ENCODE measurements at regions not wholly inside any gene's neighbourhood (a gene's known extent, or its start where the extent isn't known, plus 50 kb on each side); places are given as distances from the start of the nearest gene placed in this dataset.
A peak's percentile ranks its signal among the peaks of the same experiment; 100 is the strongest.

- H3K4me3 Mint-ChIP-seq, result no peak overlapping the region
- H3K27me3 Mint-ChIP-seq, result peaks cover 6 to 10% of the 10 kb centered on the region in 2 donors
- ATAC-seq (replicated peaks) (no peak), DNase-seq (no peak)
- H3K36me3 Mint-ChIP-seq (ENCODE audit: insufficient read depth), result no peaks in the 10 kb centered on the region
- no peak overlapping the region for H3K27ac Mint-ChIP-seq
- no peaks in the 10 kb centered on the region for H3K9me3 Mint-ChIP-seq
- peaks cover 11 to 28% of the 10 kb centered on the region in 2 donors for H3K4me1 Mint-ChIP-seq (ENCODE audit: low read depth in 2 of 2)
These were observed 153.8 kb downstream of the CEBPB start for GRCh38 chr20:50344232-50345071.

GRCh38 chr20:50345712-50346373, 155.2 kb downstream of the CEBPB start:
- peaks cover 0 to 19% of the 10 kb centered on the region in 2 donors for H3K4me1 Mint-ChIP-seq (ENCODE audit: low read depth in 2 of 2)
- H3K27ac Mint-ChIP-seq, result no peak overlapping the region
- no peaks in the 10 kb centered on the region for H3K36me3 Mint-ChIP-seq (ENCODE audit: insufficient read depth)
- H3K9me3 Mint-ChIP-seq, result no peaks in the 10 kb centered on the region
- H3K27me3 Mint-ChIP-seq, result peaks cover 6 to 10% of the 10 kb centered on the region in 2 donors
- DNase-seq, result no peak
- no peak overlapping the region for H3K4me3 Mint-ChIP-seq
- ATAC-seq (replicated peaks), result no peak

- H3K4me1 Mint-ChIP-seq (ENCODE audit: low read depth in 2 of 2), result peaks cover 0 to 19% of the 10 kb centered on the region in 2 donors
- H3K4me3 Mint-ChIP-seq, result peak overlapping the region in 1 of 2 donors; percentile 10
- H3K36me3 Mint-ChIP-seq (ENCODE audit: insufficient read depth), result no peaks in the 10 kb centered on the region
- no peak overlapping the region for H3K27ac Mint-ChIP-seq
- no peaks in the 10 kb centered on the region for H3K9me3 Mint-ChIP-seq
- DNase-seq, result no peak
- peaks cover 6 to 10% of the 10 kb centered on the region in 2 donors for H3K27me3 Mint-ChIP-seq
- no peak for ATAC-seq (replicated peaks)
These were observed 156.0 kb downstream of the CEBPB start for GRCh38 chr20:50346374-50347283.

GRCh38 chr20:50347284-50348063, 156.8 kb downstream of the CEBPB start:
- H3K27ac Mint-ChIP-seq, result no peak overlapping the region
- DNase-seq (no peak), ATAC-seq (replicated peaks) (no peak)
- no peaks in the 10 kb centered on the region for H3K9me3 Mint-ChIP-seq
- H3K36me3 Mint-ChIP-seq (ENCODE audit: insufficient read depth), result no peaks in the 10 kb centered on the region
- H3K4me3 Mint-ChIP-seq, result no peak overlapping the region
- peaks cover 0 to 19% of the 10 kb centered on the region in 2 donors for H3K4me1 Mint-ChIP-seq (ENCODE audit: low read depth in 2 of 2)
- peaks cover 6 to 13% of the 10 kb centered on the region in 2 donors for H3K27me3 Mint-ChIP-seq

- Mint-ChIP-seq H3K27me3 (peaks cover 6 to 20% of the 10 kb centered on the region in 2 donors), H3K27ac (no peak overlapping the region), H3K9me3 (no peaks in the 10 kb centered on the region), H3K4me3 (no peak overlapping the region), H3K4me1 (ENCODE audit: low read depth in 2 of 2) (peaks cover 0 to 20% of the 10 kb centered on the region in 2 donors), H3K36me3 (ENCODE audit: insufficient read depth) (no peaks in the 10 kb centered on the region)
- ATAC-seq (replicated peaks), result no peak
- DNase-seq, result no peak
These were observed 157.5 kb downstream of the CEBPB start for GRCh38 chr20:50348096-50348495.

GRCh38 chr20:50350510-50351249, 159.5 kb upstream of the PTPN1 start:
- no peak overlapping the region for H3K27ac Mint-ChIP-seq
- no peaks in the 10 kb centered on the region for H3K9me3 Mint-ChIP-seq
- no peak for DNase-seq
- H3K36me3 Mint-ChIP-seq (ENCODE audit: insufficient read depth), result no peaks in the 10 kb centered on the region
- H3K27me3 Mint-ChIP-seq, result peaks cover 6 to 22% of the 10 kb centered on the region in 2 donors
- H3K4me1 Mint-ChIP-seq (ENCODE audit: low read depth in 2 of 2), result peaks cover 5 to 23% of the 10 kb centered on the region in 2 donors
- no peak overlapping the region for H3K4me3 Mint-ChIP-seq
- ATAC-seq (replicated peaks), result no peak

- Mint-ChIP-seq H3K4me1 (ENCODE audit: low read depth in 2 of 2) (peaks cover 5 to 18% of the 10 kb centered on the region in 2 donors), H3K27ac (no peak overlapping the region), H3K36me3 (ENCODE audit: insufficient read depth) (no peaks in the 10 kb centered on the region), H3K4me3 (no peak overlapping the region), H3K27me3 (peaks cover 6 to 14% of the 10 kb centered on the region in 2 donors), H3K9me3 (no peaks in the 10 kb centered on the region)
- ATAC-seq (replicated peaks), result no peak
- no peak for DNase-seq
These were observed 158.6 kb upstream of the PTPN1 start for GRCh38 chr20:50351541-50351940.

- peaks cover 0 to 12% of the 10 kb centered on the region in 2 donors for H3K27me3 Mint-ChIP-seq
- DNase-seq (no peak), ATAC-seq (replicated peaks) (no peak)
- H3K36me3 Mint-ChIP-seq (ENCODE audit: insufficient read depth), result no peaks in the 10 kb centered on the region
- no peak overlapping the region for H3K27ac Mint-ChIP-seq
- peaks cover 5 to 15% of the 10 kb centered on the region in 2 donors for H3K4me1 Mint-ChIP-seq (ENCODE audit: low read depth in 2 of 2)
- H3K9me3 Mint-ChIP-seq, result no peaks in the 10 kb centered on the region
- no peak overlapping the region for H3K4me3 Mint-ChIP-seq
These were observed 156.8 kb upstream of the PTPN1 start for GRCh38 chr20:50353289-50353961.

- Mint-ChIP-seq H3K9me3 (no peaks in the 10 kb centered on the region), H3K4me3 (no peak overlapping the region), H3K27me3 (peaks cover 5 to 12% of the 10 kb centered on the region in 2 donors), H3K36me3 (ENCODE audit: insufficient read depth) (no peaks in the 10 kb centered on the region), H3K4me1 (ENCODE audit: low read depth in 2 of 2) (peaks cover 5 to 13% of the 10 kb centered on the region in 2 donors), H3K27ac (no peak overlapping the region)
- no peak for DNase-seq
- no peak for ATAC-seq (replicated peaks)
These were observed 155.2 kb upstream of the PTPN1 start for GRCh38 chr20:50354721-50355589.

- DNase-seq (no peak), ATAC-seq (replicated peaks) (no peak)
- Mint-ChIP-seq H3K9me3 (no peaks in the 10 kb centered on the region), H3K36me3 (ENCODE audit: insufficient read depth) (no peaks in the 10 kb centered on the region), H3K4me1 (ENCODE audit: low read depth in 2 of 2) (peaks cover 5 to 11% of the 10 kb centered on the region in 2 donors), H3K4me3 (no peak overlapping the region), H3K27me3 (peaks cover 5 to 12% of the 10 kb centered on the region in 2 donors), H3K27ac (no peak overlapping the region)
These were observed 154.3 kb upstream of the PTPN1 start for GRCh38 chr20:50355590-50356524.

All from effector memory CD8-positive, alpha-beta T cell (primary cell).